Lower leg skin (tissue), 3 donors: ENCODE measurements at regions not wholly inside any gene's neighbourhood (a gene's known extent, or its start where the extent isn't known, plus 50 kb on each side); places are given as distances from the start of the nearest gene placed in this dataset.

Experiments used
- POLR2A ChIP-seq, 2 donors: fragments of 450-650 bp; IDR thresholded peaks; one replicate each; pipeline ENCODE4 v1.6.1; 2016 to 2017; ENCODE audit warnings: antibody characterized with exemption in 2 of 2, mild to moderate bottlenecking in 1 of 2, moderate library complexity in 1 of 2
- TF ChIP-seq, protein P1 (sequence below), 3 donors: fragments of 450-650 bp; IDR thresholded peaks; one replicate each; pipeline ENCODE4 v1.5.1; 2016; ENCODE audit warnings: antibody characterized with exemption in 3 of 3, mild to moderate bottlenecking in 3 of 3, moderate library complexity in 2 of 3

DNA sequence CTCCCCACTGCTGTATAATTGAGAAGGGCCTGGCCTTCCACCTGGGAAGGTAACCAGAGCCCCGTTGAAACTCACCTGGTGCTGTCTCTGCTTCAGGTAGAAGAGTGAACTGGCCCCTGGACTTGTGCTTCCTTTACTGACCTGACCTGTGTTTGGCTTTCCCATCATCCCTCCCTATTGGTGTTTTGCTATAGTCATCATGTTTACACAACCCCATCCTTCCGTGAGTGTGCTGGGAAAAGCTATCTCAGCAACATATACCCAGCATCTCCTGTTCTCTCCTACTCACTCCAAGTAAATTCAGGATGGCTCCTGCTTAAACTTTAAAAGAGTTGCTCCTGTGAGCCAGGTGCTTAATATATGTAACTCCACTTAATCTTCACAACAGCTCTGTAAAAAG is 77.2 kb upstream of the TSC22D2 start:
- TF ChIP-seq, protein P1, sequence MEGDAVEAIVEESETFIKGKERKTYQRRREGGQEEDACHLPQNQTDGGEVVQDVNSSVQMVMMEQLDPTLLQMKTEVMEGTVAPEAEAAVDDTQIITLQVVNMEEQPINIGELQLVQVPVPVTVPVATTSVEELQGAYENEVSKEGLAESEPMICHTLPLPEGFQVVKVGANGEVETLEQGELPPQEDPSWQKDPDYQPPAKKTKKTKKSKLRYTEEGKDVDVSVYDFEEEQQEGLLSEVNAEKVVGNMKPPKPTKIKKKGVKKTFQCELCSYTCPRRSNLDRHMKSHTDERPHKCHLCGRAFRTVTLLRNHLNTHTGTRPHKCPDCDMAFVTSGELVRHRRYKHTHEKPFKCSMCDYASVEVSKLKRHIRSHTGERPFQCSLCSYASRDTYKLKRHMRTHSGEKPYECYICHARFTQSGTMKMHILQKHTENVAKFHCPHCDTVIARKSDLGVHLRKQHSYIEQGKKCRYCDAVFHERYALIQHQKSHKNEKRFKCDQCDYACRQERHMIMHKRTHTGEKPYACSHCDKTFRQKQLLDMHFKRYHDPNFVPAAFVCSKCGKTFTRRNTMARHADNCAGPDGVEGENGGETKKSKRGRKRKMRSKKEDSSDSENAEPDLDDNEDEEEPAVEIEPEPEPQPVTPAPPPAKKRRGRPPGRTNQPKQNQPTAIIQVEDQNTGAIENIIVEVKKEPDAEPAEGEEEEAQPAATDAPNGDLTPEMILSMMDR (IDR thresholded peaks at IDR 0.05) = no peak
- no peak for TF ChIP-seq POLR2A (IDR thresholded peaks at IDR 0.05)
